ENCODE measurements at regions not wholly inside any gene's neighbourhood (a gene's known extent, or its start where the extent isn't known, plus 50 kb on each side); places are given as distances from the start of the nearest gene placed in this dataset.

GRCh38 chr15:62822228-62822627 lies 220.3 kb upstream of the TPM1 start:
- no peak for DNase-seq (ENCODE audit: unreplicated experiment)
- TF ChIP-seq CTCF (IDR thresholded peaks at IDR 0.05; ENCODE audit: unreplicated experiment), result no peak
- no peak overlapping the region for H3K27ac Mint-ChIP-seq (ENCODE audit: low read depth, unreplicated experiment)
- H3K9me3 Mint-ChIP-seq (ENCODE audit: unreplicated experiment), result no peaks in the 10 kb centered on the region
- peaks cover 14% of the 10 kb centered on the region for H3K36me3 Mint-ChIP-seq (ENCODE audit: insufficient read depth, unreplicated experiment)
- intact Hi-C loops (cut with micrococcal nuclease), result no loop called here
- POLR2A ChIA-PET, result no interaction called here
- H3K27me3 Mint-ChIP-seq (ENCODE audit: insufficient read depth, unreplicated experiment), result no peaks in the 10 kb centered on the region
- no TSS peak for BruUV-seq (replicated peaks)
- CTCF ChIA-PET, result no interaction called here
- H3K4me3 Mint-ChIP-seq (ENCODE audit: unreplicated experiment), result no peak overlapping the region
- peaks cover 20% of the 10 kb centered on the region for H3K4me1 Mint-ChIP-seq (ENCODE audit: insufficient read depth, unreplicated experiment)

GRCh38 chr15:62823561-62823960 lies 219.0 kb upstream of the TPM1 start:
- Mint-ChIP-seq H3K9me3 (ENCODE audit: unreplicated experiment) (no peaks in the 10 kb centered on the region), H3K4me3 (ENCODE audit: unreplicated experiment) (no peak overlapping the region), H3K36me3 (ENCODE audit: insufficient read depth, unreplicated experiment) (peaks cover 14% of the 10 kb centered on the region), H3K27ac (ENCODE audit: low read depth, unreplicated experiment) (no peak overlapping the region), H3K27me3 (ENCODE audit: insufficient read depth, unreplicated experiment) (no peaks in the 10 kb centered on the region), H3K4me1 (ENCODE audit: insufficient read depth, unreplicated experiment) (peaks cover 15% of the 10 kb centered on the region)
- TF ChIP-seq CTCF (IDR thresholded peaks at IDR 0.05; ENCODE audit: unreplicated experiment), result no peak
- POLR2A ChIA-PET, result no interaction called here
- intact Hi-C loops (cut with micrococcal nuclease), result no loop called here
- CTCF ChIA-PET, result no interaction called here
- no peak for DNase-seq (ENCODE audit: unreplicated experiment)
- BruUV-seq (replicated peaks), result no TSS peak

- peak; percentile 38 for DNase-seq (ENCODE audit: unreplicated experiment)
- Mint-ChIP-seq H3K4me3 (ENCODE audit: unreplicated experiment) (no peak overlapping the region), H3K27me3 (ENCODE audit: insufficient read depth, unreplicated experiment) (no peaks in the 10 kb centered on the region), H3K27ac (ENCODE audit: low read depth, unreplicated experiment) (no peak overlapping the region), H3K36me3 (ENCODE audit: insufficient read depth, unreplicated experiment) (peaks cover 14% of the 10 kb centered on the region), H3K9me3 (ENCODE audit: unreplicated experiment) (no peaks in the 10 kb centered on the region), H3K4me1 (ENCODE audit: insufficient read depth, unreplicated experiment) (peaks cover 15% of the 10 kb centered on the region)
- intact Hi-C loops (cut with micrococcal nuclease), result no loop called here
- no TSS peak for BruUV-seq (replicated peaks)
- ChIA-PET POLR2A (no interaction called here), CTCF (interaction anchor here (0.8 kb wide), 1 partner anchor 467 kb away, joined by 3 read pairs; no protein-coding TSS in a partner anchor)
- TF ChIP-seq CTCF (IDR thresholded peaks at IDR 0.05; ENCODE audit: unreplicated experiment), result no peak
Observed at GRCh38 chr15:62824111-62825015, 218.2 kb upstream of the TPM1 start.

- DNase-seq (ENCODE audit: unreplicated experiment), result no peak
- Mint-ChIP-seq H3K27ac (ENCODE audit: low read depth, unreplicated experiment) (no peak overlapping the region), H3K36me3 (ENCODE audit: insufficient read depth, unreplicated experiment) (peaks cover 12% of the 10 kb centered on the region), H3K27me3 (ENCODE audit: insufficient read depth, unreplicated experiment) (no peaks in the 10 kb centered on the region), H3K4me1 (ENCODE audit: insufficient read depth, unreplicated experiment) (peaks cover 15% of the 10 kb centered on the region), H3K9me3 (ENCODE audit: unreplicated experiment) (no peaks in the 10 kb centered on the region), H3K4me3 (ENCODE audit: unreplicated experiment) (no peak overlapping the region)
- BruUV-seq (replicated peaks), result no TSS peak
- ChIA-PET POLR2A (no interaction called here), CTCF (interaction anchor here (0.8 kb wide), 1 partner anchor 468 kb away, joined by 3 read pairs; no protein-coding TSS in a partner anchor)
- intact Hi-C loops (cut with micrococcal nuclease), result no loop called here
- no peak for TF ChIP-seq CTCF (IDR thresholded peaks at IDR 0.05; ENCODE audit: unreplicated experiment)
Observed at GRCh38 chr15:62825191-62825590, 217.4 kb upstream of the TPM1 start.
